Keratinocyte (primary cell): ENCODE measurements at regions not wholly inside any gene's neighbourhood (a gene's known extent, or its start where the extent isn't known, plus 50 kb on each side); places are given as distances from the start of the nearest gene placed in this dataset.

Source experiments
- EZH2 ChIP-seq: IDR thresholded peaks from one replicate; pipeline ENCODE4 v1.6.1; 2012; ENCODE audit warnings: inconsistent platforms, mild to moderate bottlenecking, low read length, moderate library complexity
- TF ChIP-seq, protein P1 (sequence below), 3 experiments: IDR thresholded peaks in 1 of 3; conservative IDR thresholded peaks in 1 of 3; optimal IDR thresholded peaks in 1 of 3; 2 replicates in 2 of 3; 3 replicates in 1 of 3; pipeline versions ENCODE3 to v1.5.1; 2011; ENCODE audit warnings: low read length in 3 of 3, mild to moderate bottlenecking in 3 of 3, moderate library complexity in 2 of 3, control low read depth in 1 of 3, inconsistent platforms in 1 of 3; ENCODE audit not compliant: insufficient read depth in 2 of 3; ENCODE audit errors: extremely low read depth in 1 of 3

DNA sequence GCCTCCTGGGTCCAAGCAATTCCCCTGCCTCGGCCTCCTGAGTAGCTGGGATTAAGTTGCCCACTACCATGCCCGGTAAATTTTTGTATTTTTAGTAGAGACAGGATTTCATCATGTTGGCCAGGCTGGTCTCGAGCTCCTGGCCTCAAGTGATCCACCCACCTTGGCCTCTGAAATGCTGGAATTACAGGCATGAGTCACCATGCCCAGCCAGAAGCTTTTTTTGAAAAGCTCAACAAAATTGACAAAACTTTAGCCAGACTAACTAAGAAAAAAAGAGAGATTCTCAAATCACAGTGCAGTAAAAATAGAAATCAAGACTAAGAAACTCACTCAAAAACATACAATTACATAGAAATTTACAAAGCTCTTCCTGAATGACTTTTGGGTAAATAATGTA is 420.6 kb downstream of the COL12A1 start:
- no peak for TF ChIP-seq EZH2
- TF ChIP-seq, protein P1, sequence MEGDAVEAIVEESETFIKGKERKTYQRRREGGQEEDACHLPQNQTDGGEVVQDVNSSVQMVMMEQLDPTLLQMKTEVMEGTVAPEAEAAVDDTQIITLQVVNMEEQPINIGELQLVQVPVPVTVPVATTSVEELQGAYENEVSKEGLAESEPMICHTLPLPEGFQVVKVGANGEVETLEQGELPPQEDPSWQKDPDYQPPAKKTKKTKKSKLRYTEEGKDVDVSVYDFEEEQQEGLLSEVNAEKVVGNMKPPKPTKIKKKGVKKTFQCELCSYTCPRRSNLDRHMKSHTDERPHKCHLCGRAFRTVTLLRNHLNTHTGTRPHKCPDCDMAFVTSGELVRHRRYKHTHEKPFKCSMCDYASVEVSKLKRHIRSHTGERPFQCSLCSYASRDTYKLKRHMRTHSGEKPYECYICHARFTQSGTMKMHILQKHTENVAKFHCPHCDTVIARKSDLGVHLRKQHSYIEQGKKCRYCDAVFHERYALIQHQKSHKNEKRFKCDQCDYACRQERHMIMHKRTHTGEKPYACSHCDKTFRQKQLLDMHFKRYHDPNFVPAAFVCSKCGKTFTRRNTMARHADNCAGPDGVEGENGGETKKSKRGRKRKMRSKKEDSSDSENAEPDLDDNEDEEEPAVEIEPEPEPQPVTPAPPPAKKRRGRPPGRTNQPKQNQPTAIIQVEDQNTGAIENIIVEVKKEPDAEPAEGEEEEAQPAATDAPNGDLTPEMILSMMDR (optimal IDR thresholded peaks at IDR 0.05 in 1 of 3, IDR thresholded peaks at IDR 0.05 in 1 of 3, conservative IDR thresholded peaks at IDR 0.05 in 1 of 3; ENCODE audit: extremely low read depth in 1 of 3, insufficient read depth in 2 of 3, low read length in 3 of 3): no peak
